ENCODE measurements at regions not wholly inside any gene's neighbourhood (a gene's known extent, or its start where the extent isn't known, plus 50 kb on each side); places are given as distances from the start of the nearest gene placed in this dataset.

- DNase-seq (ENCODE audit: low spot score) = no peak
These were observed 1198.9 kb upstream of the PCDH7 start for GRCh38 chr4:29521281-29521680.

DNA sequence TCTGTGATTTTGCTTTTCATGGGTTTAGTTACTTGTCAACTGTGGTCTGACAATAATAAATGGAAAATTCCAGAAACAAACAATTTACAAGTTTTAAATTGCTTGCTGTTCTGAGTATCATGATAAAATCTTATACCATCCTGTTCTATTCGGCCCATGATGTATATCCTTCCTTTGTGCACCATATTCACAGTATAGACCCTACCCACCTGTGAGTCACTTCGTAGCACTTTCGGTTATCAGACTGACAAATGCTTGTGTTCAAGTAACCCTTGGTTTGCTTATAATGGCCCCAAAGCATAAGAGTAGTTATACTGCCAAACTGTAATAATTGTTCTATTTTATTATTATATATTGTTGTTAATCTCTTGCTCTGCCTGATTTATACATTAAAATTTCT, 1183.4 kb upstream of the PCDH7 start:
- no peak for DNase-seq (ENCODE audit: low spot score)

DNA sequence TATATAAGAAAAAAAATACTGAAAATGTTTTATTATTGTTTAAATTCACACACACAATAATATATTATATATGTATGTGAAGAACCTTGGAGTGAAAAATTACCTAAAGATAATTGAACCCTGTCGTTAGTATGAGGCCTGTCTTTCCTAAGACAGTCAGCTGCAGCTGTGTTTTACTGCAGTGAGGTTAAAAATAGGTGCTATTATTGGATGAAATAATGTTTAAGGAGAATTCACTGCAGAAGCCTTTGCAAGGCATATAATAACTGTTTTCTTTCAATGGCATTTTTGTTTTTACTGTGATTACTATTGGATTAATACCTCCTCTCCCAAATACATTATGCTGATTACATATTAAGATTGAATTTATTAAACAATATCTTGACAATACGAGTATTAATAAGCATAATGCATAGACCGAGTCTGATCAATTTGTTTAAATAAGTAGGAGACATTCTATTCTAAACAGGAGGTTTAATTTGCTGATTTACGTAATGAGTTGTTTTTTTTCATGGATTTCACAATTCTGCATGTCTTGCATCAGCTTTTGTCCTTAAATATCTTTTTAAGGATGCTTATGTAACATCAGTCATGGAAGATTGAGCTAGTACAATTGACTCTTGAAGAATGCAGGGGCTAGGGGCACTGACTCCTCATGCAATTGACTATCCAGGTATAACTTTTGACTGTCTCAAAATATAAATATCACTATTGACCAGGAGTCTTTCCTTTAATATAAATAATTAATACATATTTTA, 1181.1 kb upstream of the PCDH7 start:
- DNase-seq (ENCODE audit: low spot score) = no peak

DNA sequence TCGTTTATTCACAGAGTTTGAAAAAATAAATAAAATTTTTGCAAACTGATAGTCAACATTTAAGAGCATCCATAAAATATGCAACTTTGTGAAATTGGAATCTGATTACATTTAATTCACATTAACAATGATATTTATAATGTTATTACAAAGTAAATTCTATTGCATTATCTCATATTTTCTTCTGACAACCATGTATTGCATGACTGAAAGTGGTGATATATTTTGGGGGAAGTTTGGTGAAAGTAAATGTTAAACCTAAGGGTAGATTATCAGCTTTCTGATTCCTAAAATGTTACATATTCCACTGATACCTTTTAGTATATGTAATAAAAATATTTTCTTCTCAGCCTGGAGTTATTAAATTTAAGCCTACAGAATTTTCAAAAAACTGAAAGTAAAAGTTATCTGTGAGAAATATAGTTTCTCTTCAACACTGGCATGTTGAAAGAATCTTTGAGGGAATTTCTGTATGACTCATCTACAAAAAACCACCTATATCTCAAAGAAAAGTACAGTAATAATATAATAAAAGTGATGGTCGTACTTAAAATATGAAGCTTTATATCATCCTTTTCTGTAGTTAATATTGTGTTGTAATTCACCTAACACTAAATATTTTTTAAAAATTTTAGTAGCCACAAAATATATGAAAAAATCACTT, 1179.6 kb upstream of the PCDH7 start:
- no peak for DNase-seq (ENCODE audit: low spot score)

GRCh38 chr4:29541757-29542156, 1178.4 kb upstream of the PCDH7 start:
- DNase-seq (ENCODE audit: low spot score) = no peak

- DNase-seq (ENCODE audit: low spot score) = no peak
These were observed 1170.8 kb upstream of the PCDH7 start for GRCh38 chr4:29549342-29549741.

- DNase-seq (ENCODE audit: low spot score) = no peak
These were observed 1168.3 kb upstream of the PCDH7 start for GRCh38 chr4:29551821-29552220.

DNA sequence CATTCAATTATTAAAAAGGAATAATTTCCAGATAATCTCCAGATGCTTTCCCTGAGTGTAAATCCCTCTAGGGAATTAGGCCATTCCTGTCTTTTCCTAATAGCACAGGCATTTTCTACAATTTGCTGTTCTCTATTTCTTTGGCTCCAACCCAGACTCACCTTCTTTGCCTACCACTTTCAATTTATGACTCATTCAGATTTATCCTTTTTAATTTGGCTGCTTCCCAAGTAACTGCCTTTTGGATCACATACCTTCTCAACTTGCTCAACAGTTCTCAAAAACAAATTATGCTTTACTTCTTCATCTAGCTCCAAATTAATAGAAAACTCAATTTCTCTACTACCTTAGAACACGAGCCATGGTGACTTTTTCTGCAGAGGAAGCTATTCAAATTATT, 1166.3 kb upstream of the PCDH7 start:
- peak; percentile 45 for DNase-seq (ENCODE audit: low spot score)

- no peak for DNase-seq (ENCODE audit: low spot score)
These were observed 1161.4 kb upstream of the PCDH7 start for GRCh38 chr4:29558789-29559188.

- DNase-seq (ENCODE audit: low spot score) = no peak
These were observed 1160.9 kb upstream of the PCDH7 start for GRCh38 chr4:29559286-29559685.

DNA sequence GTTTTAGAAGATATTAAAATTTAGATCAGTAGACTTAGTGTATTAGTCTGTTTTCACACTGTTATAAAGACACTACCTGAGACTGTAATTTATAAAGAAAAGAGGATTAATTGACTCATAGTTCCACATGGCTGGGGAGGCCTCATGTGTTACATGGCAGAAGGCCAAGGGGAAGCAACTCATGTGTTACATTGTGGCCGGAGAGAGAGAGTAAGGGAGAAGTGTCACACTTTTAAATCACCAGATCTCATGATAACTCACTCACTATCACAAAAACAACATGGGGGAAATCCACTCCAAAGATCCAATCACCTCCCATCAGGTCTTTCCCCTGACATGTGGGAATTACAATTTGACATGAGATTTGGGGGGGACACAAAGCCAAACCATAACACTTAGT, 1159.7 kb upstream of the PCDH7 start:
- peak; percentile 86 for DNase-seq (ENCODE audit: low spot score)

DNA sequence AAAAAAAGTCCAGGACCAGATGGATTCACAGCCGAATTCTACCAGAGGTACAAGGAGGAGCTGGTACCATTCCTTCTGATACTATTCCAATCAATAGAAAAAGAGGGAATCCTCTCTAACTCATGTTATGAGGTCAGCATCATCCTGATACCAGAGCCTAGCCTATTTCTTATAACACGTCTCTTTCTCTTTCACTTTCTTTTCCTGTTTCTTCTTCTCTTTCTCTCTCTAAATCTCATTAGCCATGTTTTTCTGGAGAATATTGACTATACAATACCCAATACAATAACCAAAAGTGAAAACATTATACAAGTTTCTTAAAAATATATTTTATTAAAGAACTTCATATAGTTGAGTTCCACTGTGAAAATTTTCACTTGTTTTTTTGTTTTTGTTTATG, 1154.9 kb upstream of the PCDH7 start:
- DNase-seq (ENCODE audit: low spot score) = no peak

DNA sequence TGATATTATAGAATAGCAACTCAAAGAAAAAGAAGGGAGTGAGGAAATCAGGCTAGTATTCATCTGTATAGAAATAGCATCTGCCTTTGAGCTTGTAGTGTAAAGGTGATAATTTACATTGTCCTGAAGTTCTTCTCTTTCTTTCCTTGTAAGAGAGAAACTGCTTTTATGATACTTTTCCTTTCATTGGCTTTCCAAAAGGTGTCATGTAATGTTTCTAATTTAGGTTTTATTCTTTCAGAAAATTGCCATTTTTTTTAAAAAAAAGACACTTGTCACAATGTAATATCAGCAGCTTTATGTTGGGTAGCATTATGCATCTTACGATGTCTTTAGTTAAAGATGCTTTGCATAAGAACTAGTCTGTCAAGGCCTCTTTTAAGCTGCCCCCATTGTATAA, 1153.8 kb upstream of the PCDH7 start:
- no peak for DNase-seq (ENCODE audit: low spot score)

- DNase-seq (ENCODE audit: low spot score) = no peak
These were observed 1148.8 kb upstream of the PCDH7 start for GRCh38 chr4:29571322-29571721.

DNA sequence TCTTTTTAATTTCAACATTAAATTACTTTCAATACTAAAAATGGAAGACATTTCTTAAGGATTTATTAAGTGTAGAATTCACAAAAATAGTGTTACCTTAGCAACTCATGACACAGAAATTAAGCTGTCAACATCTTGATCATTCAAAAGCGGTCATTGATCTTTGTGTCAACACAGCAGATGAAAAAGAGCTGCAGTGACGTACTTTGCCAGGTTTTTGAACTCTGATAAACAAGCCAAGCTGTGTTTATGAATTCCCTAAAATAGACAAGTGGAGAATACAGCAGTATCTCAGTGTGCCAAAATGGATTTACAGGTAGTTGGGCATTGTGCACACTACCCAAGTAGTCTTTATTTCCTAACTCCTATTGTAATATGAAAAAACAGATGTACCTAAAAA, 1141.8 kb upstream of the PCDH7 start:
- DNase-seq (ENCODE audit: low spot score) = no peak

DNA sequence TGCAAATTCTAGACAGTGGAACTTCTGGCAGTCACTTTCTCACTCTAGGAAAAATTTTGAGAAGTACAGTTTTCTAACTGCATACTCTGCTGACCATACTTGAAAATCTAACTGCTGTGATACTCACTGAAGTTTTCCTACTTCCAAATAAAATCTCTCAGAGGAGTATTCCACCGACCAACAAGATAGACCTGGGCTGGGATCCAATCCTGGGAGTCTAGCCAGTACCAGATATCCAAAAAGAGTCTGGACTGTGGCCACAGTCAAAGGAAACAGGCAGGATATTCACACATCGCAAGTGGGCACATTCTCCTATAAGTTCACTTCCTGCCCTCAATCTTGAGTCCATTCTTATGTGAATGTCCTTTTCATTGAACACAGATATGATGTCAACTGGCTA, 1138.7 kb upstream of the PCDH7 start:
- no peak for DNase-seq (ENCODE audit: low spot score)

- DNase-seq (ENCODE audit: low spot score) = no peak
These were observed 1131.6 kb upstream of the PCDH7 start for GRCh38 chr4:29588617-29589016.

- no peak for DNase-seq (ENCODE audit: low spot score)
These were observed 1123.9 kb upstream of the PCDH7 start for GRCh38 chr4:29596228-29596627.

DNA sequence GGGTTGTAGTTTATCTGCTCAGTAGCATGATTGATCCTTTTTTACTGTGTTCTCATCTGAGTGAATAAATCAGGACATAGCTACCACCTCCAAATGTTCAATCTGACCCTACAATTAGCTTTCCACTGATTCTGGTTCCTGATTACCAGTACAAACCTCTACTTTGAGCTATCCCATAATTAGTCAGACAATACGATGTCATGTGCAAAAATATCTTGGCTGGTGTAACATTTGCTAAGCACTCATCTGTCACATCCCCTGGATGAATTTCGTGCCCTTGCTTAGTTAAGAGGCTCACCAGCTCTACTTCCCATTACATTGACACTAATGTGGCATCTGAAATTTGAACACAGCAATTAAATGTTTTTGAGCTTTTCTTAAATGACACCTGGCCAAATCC, 1101.0 kb upstream of the PCDH7 start:
- DNase-seq (ENCODE audit: low spot score) = no peak

DNA sequence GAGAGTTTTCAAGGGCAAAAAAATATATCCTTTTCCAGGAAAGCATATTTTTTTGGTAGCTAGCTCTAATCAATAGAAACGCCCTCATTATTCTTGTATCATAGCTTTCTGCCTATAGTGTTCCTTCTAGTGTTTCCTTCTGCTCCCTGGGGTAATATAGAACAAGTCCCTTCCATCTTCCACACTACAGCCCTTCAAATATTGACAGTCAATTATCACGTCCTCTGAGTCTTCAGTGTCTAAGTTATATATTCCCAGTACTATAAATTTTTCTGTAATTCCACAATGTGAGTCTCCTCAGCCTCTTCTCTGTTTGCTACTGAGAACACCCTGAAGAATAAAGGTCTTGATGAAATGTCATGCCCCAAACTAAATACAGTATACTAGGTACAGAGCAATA, 1088.0 kb upstream of the PCDH7 start:
- no peak for DNase-seq (ENCODE audit: low spot score)

GRCh38 chr4:29636961-29637360, 1083.2 kb upstream of the PCDH7 start:
- DNase-seq (ENCODE audit: low spot score) = no peak

DNA sequence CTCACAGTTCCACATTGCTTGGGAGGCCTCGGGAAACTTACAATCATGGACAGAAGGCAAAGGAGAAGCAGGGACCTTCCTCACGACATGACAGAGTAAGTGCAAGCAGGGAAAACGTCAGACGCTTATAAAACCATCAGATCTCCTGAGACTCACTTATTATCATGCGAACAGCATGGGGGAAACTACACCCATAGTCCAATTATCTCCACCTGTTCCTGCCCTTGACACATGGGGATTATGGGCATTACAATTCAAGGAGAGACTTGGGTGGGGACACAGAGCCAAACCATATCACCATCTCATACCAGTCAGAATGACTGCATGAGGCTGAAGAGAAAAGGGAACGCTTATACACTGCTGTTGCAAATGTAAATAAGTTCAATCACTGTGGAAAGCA, 1066.9 kb upstream of the PCDH7 start:
- no peak for DNase-seq (ENCODE audit: low spot score)

GRCh38 chr4:29680644-29681043, 1039.5 kb upstream of the PCDH7 start:
- DNase-seq (ENCODE audit: low spot score) = no peak

DNA sequence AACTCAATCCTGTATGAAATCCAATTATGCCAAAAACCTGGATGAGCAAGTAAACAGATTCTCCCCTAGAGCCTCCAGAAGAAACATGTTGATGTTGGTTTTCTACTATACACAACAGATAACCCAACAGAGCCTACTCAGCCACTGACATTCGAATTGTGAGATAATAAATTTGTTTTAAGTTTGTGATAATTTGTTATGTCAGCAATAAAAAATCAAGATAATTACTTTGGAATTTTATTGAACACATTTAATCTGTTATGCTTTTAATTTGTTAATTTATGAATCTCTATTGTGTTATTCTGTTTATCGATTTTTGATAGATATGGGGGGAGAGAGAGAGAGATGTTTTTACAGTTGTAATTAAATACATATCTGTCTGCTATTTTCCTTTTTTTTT, 1016.1 kb upstream of the PCDH7 start:
- no peak for DNase-seq (ENCODE audit: low spot score)

Measured in kidney tubule cell (primary cell).